ENCODE measurements at regions not wholly inside any gene's neighbourhood (a gene's known extent, or its start where the extent isn't known, plus 50 kb on each side); places are given as distances from the start of the nearest gene placed in this dataset.

DNA sequence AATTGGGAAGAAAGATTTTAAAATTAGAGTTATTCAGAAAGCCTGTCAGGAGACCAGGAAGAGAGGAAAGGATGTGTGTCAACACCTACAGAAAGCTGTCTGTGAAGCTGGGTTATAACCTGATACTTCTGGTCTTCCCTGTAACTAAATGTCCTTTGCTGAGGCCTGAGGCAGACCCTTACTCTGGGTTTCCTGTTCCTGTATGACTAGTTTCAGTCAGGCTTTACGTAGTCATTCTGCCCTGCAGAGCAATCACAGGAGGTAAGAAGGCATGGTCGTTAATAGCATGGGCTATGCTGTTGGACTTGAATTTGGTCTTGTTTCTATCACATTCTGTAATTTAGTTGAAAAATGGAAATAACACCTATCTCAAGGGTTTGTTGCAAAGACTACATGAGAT, 110.5 kb upstream of the IGFBP7 start:
- peaks cover 0 to 14% (median 0%) of the 10 kb centered on the region in 11 donors for H3K9me3 Mint-ChIP-seq
- no peaks in the 10 kb centered on the region for H3K4me1 Mint-ChIP-seq
- Histone ChIP-seq H3K4me1 (ENCODE audit: control insufficient read depth in 2 of 2, insufficient read depth in 2 of 2, low read length in 2 of 2) (no peaks in the 10 kb centered on the region), H3K27me3 (ENCODE audit: control insufficient read depth in 2 of 2, insufficient read depth in 2 of 2, low read length in 2 of 2) (no peaks in the 10 kb centered on the region), H3K9me3 (ENCODE audit: control insufficient read depth in 2 of 3, low read length in 3 of 3) (no peaks in the 10 kb centered on the region), H3K4me3 (ENCODE audit: low read length) (no peak overlapping the region), H3K27ac (ENCODE audit: low read depth, low read length) (no peak overlapping the region), H3K36me3 (ENCODE audit: control insufficient read depth in 2 of 3, insufficient read depth in 3 of 3, low read length in 3 of 3) (no peaks in the 10 kb centered on the region)
- intact Hi-C loops (cut with micrococcal nuclease): no loop called here
- H3K27ac Mint-ChIP-seq: no peak overlapping the region
- ATAC-seq: no peak
- ChIA-PET POLR2A (no interaction called here), CTCF (no interaction called here)
- H3K36me3 Mint-ChIP-seq: no peaks in the 10 kb centered on the region
- H3K27me3 Mint-ChIP-seq: peaks cover 0 to 3% (median 0%) of the 10 kb centered on the region in 5 donors
- no peak overlapping the region for H3K4me3 Mint-ChIP-seq
- no peak for DNase-seq

DNA sequence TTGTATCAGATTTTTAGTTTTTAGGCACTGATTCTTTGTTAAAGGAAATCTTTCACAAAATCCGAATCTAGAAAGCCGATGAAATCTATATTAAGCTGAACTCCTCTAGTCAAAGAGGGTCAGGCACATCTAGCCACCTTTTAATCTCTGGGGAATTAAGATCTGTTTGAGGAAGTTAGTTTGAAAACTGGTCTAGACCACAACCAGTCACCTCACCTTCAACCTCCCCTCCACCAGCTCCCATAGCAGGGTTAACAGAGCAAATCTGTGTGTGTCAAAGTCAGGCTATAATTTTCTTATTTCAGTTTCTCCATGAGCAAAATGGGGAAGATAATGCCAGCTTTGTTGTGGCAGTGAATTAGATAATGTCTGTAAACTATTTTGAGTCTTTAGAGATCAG, 110.0 kb upstream of the IGFBP7 start:
- Mint-ChIP-seq H3K36me3 (no peaks in the 10 kb centered on the region), H3K27me3 (no peaks in the 10 kb centered on the region), H3K9me3 (peaks cover 0 to 14% (median 0%) of the 10 kb centered on the region in 11 donors), H3K4me1 (no peaks in the 10 kb centered on the region), H3K27ac (no peak overlapping the region), H3K4me3 (no peak overlapping the region)
- intact Hi-C loops (cut with micrococcal nuclease): no loop called here
- Histone ChIP-seq H3K9me3 (ENCODE audit: control insufficient read depth in 2 of 3, low read length in 3 of 3) (no peaks in the 10 kb centered on the region), H3K4me1 (ENCODE audit: control insufficient read depth in 2 of 2, insufficient read depth in 2 of 2, low read length in 2 of 2) (no peaks in the 10 kb centered on the region), H3K4me3 (ENCODE audit: low read length) (no peak overlapping the region), H3K27me3 (ENCODE audit: control insufficient read depth in 2 of 2, insufficient read depth in 2 of 2, low read length in 2 of 2) (no peaks in the 10 kb centered on the region), H3K27ac (ENCODE audit: low read depth, low read length) (no peak overlapping the region), H3K36me3 (ENCODE audit: control insufficient read depth in 2 of 3, insufficient read depth in 3 of 3, low read length in 3 of 3) (no peaks in the 10 kb centered on the region)
- POLR2A ChIA-PET: no interaction called here
- no peak for DNase-seq
- no peak for ATAC-seq
- CTCF ChIA-PET: no interaction called here

DNA sequence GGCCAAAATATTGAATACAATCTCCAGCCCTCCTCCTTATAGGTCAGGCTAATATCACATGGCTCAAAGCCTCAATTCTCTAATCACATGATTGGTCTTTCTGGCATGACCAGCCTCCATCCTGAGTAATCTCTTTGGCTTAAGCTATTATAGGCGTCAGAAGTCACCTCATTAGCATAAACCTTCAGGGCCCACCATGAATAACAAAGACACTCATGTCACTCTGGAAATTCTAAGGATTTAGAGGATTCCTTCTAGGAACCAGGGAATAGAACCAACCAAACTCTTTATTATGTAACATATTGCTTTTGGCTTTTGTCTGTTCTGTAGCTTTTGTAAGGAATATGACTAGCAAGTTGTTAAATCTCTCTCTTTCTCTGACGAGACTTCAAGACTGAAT, 109.2 kb upstream of the IGFBP7 start:
- Mint-ChIP-seq H3K36me3 (no peaks in the 10 kb centered on the region), H3K4me1 (no peaks in the 10 kb centered on the region), H3K4me3 (no peak overlapping the region), H3K27ac (no peak overlapping the region), H3K27me3 (no peaks in the 10 kb centered on the region), H3K9me3 (peaks cover 0 to 14% (median 0%) of the 10 kb centered on the region in 11 donors)
- intact Hi-C loops (cut with micrococcal nuclease): no loop called here
- no peak overlapping the region for H3K27ac ChIP-seq (ENCODE audit: low read depth, low read length)
- no peak overlapping the region for H3K4me3 ChIP-seq (ENCODE audit: low read length)
- no peaks in the 10 kb centered on the region for H3K27me3 ChIP-seq (ENCODE audit: control insufficient read depth in 2 of 2, insufficient read depth in 2 of 2, low read length in 2 of 2)
- H3K9me3 ChIP-seq (ENCODE audit: control insufficient read depth in 2 of 3, low read length in 3 of 3): no peaks in the 10 kb centered on the region
- no peak for DNase-seq
- H3K4me1 ChIP-seq (ENCODE audit: control insufficient read depth in 2 of 2, insufficient read depth in 2 of 2, low read length in 2 of 2): no peaks in the 10 kb centered on the region
- ChIA-PET CTCF (no interaction called here), POLR2A (no interaction called here)
- H3K36me3 ChIP-seq (ENCODE audit: control insufficient read depth in 2 of 3, insufficient read depth in 3 of 3, low read length in 3 of 3): no peaks in the 10 kb centered on the region
- ATAC-seq: no peak

DNA sequence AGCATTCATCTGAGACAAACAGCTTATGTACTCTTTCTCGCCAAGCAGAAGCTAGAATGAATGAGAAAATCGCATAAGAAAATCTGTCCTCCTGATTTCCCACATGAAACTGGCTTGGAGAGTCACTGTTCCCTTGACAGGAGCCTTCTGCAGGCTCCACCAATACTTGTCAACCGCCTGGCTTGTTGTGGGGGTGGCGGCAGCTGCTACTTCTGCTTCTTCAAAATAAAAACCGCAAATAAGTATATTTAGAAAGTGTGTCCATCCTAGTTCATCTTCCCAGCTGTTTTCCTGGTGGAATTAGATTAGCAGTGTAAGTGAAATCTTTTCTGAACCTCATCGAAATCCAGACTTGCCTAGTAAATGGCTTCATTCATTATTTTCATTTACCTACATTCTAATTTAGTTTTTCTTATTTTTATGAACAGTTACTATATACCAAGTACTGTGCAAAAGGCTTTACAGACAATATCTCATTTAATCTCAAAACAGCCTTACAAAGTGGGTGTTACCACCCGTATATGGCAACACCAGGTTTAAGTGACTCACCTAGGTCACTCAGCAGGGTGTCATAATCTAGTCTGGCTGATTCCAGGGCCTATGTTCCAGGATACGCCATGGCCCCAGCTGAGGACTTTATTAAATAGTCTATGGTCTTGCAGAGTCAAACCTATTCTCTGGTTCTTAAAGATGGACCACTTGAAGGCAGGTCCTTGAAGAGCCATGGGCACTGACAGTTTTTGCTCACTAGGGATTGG, 104.6 kb upstream of the IGFBP7 start:
- Mint-ChIP-seq H3K27me3 (peaks cover 0 to 11% (median 1%) of the 10 kb centered on the region in 5 donors), H3K27ac (no peak overlapping the region), H3K4me1 (no peaks in the 10 kb centered on the region), H3K9me3 (peaks cover 0 to 9% (median 0%) of the 10 kb centered on the region in 11 donors), H3K36me3 (no peaks in the 10 kb centered on the region), H3K4me3 (no peak overlapping the region)
- ATAC-seq (no peak), DNase-seq (no peak)
- ChIA-PET CTCF (no interaction called here), POLR2A (no interaction called here)
- intact Hi-C loops (cut with micrococcal nuclease): no loop called here
- H3K27me3 ChIP-seq (ENCODE audit: control insufficient read depth in 2 of 2, insufficient read depth in 2 of 2, low read length in 2 of 2): no peaks in the 10 kb centered on the region
- no peak overlapping the region for H3K27ac ChIP-seq (ENCODE audit: low read depth, low read length)
- no peaks in the 10 kb centered on the region for H3K4me1 ChIP-seq (ENCODE audit: control insufficient read depth in 2 of 2, insufficient read depth in 2 of 2, low read length in 2 of 2)
- H3K36me3 ChIP-seq (ENCODE audit: control insufficient read depth in 2 of 3, insufficient read depth in 3 of 3, low read length in 3 of 3): no peaks in the 10 kb centered on the region
- no peak overlapping the region for H3K4me3 ChIP-seq (ENCODE audit: low read length)
- H3K9me3 ChIP-seq (ENCODE audit: control insufficient read depth in 2 of 3, low read length in 3 of 3): no peaks in the 10 kb centered on the region

GRCh38 chr4:57211131-57211530, 100.9 kb upstream of the IGFBP7 start:
- H3K4me3 Mint-ChIP-seq: no peak overlapping the region
- no peak overlapping the region for H3K27ac Mint-ChIP-seq
- H3K4me1 ChIP-seq (ENCODE audit: control insufficient read depth in 2 of 2, insufficient read depth in 2 of 2, low read length in 2 of 2): no peaks in the 10 kb centered on the region
- H3K9me3 Mint-ChIP-seq: peaks cover 0 to 4% (median 0%) of the 10 kb centered on the region in 11 donors
- no peaks in the 10 kb centered on the region for H3K36me3 ChIP-seq (ENCODE audit: control insufficient read depth in 2 of 3, insufficient read depth in 3 of 3, low read length in 3 of 3)
- H3K27me3 Mint-ChIP-seq: peaks cover 0 to 22% (median 19%) of the 10 kb centered on the region in 5 donors
- ChIA-PET CTCF (no interaction called here), POLR2A (no interaction called here)
- no peaks in the 10 kb centered on the region for H3K27me3 ChIP-seq (ENCODE audit: control insufficient read depth in 2 of 2, insufficient read depth in 2 of 2, low read length in 2 of 2)
- H3K4me1 Mint-ChIP-seq: no peaks in the 10 kb centered on the region
- no peaks in the 10 kb centered on the region for H3K36me3 Mint-ChIP-seq
- no peak overlapping the region for H3K27ac ChIP-seq (ENCODE audit: low read depth, low read length)
- H3K9me3 ChIP-seq (ENCODE audit: control insufficient read depth in 2 of 3, low read length in 3 of 3): no peaks in the 10 kb centered on the region
- DNase-seq (no peak), ATAC-seq (no peak)
- intact Hi-C loops (cut with micrococcal nuclease): no loop called here
- no peak overlapping the region for H3K4me3 ChIP-seq (ENCODE audit: low read length)

DNA sequence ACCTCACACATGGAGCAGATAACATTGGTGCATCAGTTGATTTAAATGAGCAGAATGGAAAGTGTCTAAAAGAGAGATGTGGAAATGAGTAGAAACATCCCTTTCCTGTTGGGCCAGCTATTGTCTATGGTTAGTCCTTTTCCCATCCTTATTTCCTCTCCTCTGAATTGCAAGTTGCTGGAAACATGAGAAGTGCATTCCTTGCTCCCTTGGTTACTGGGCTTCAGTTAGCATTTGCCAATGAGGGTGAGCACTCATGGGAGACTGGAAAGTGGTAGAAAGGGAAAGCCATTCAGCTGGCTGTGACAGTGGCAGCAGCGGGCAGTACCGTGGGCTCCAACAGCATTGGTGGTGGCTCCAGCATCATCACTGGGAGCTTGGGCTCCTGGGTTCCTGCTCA, 96.0 kb upstream of the IGFBP7 start:
- no peak overlapping the region for H3K4me3 ChIP-seq (ENCODE audit: low read length)
- Mint-ChIP-seq H3K27me3 (peaks cover 0 to 39% (median 16%) of the 10 kb centered on the region in 5 donors), H3K27ac (no peak overlapping the region), H3K4me3 (no peak overlapping the region), H3K36me3 (no peaks in the 10 kb centered on the region), H3K9me3 (peaks cover 0 to 4% (median 0%) of the 10 kb centered on the region in 11 donors), H3K4me1 (no peaks in the 10 kb centered on the region)
- H3K36me3 ChIP-seq (ENCODE audit: control insufficient read depth in 2 of 3, insufficient read depth in 3 of 3, low read length in 3 of 3): no peaks in the 10 kb centered on the region
- ChIA-PET CTCF (no interaction called here), POLR2A (no interaction called here)
- intact Hi-C loops (cut with micrococcal nuclease): no loop called here
- H3K27ac ChIP-seq (ENCODE audit: low read depth, low read length): no peak overlapping the region
- ATAC-seq: no peak
- DNase-seq: no peak
- H3K9me3 ChIP-seq (ENCODE audit: control insufficient read depth in 2 of 3, low read length in 3 of 3): no peaks in the 10 kb centered on the region
- no peaks in the 10 kb centered on the region for H3K4me1 ChIP-seq (ENCODE audit: control insufficient read depth in 2 of 2, insufficient read depth in 2 of 2, low read length in 2 of 2)
- H3K27me3 ChIP-seq (ENCODE audit: control insufficient read depth in 2 of 2, insufficient read depth in 2 of 2, low read length in 2 of 2): no peaks in the 10 kb centered on the region

DNA sequence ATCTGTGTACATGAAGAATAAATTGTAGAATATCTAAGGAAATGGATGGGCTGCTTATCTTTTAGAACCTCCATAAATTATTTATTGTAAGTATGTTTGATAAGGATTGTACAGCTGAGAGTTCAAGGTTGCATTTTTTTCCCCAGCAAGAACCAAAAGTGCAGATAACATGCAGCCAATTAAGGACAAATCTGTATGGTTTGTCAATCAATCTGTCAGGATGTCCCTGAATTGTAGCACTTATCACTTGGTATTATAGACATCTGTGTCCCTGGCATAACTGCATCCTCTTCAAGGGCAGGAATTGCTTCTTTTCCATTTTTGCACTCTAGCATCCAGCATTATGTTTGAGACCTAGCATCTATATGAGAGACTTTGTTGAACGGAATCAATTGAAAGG, 95.4 kb upstream of the IGFBP7 start:
- no peaks in the 10 kb centered on the region for H3K36me3 Mint-ChIP-seq
- no peak for ATAC-seq

More for the DNA sequence above, 95.4 kb upstream of the IGFBP7 start:
- POLR2A ChIA-PET: no interaction called here
- Histone ChIP-seq H3K27me3 (ENCODE audit: control insufficient read depth in 2 of 2, insufficient read depth in 2 of 2, low read length in 2 of 2) (no peaks in the 10 kb centered on the region), H3K4me1 (ENCODE audit: control insufficient read depth in 2 of 2, insufficient read depth in 2 of 2, low read length in 2 of 2) (no peaks in the 10 kb centered on the region), H3K4me3 (ENCODE audit: low read length) (no peak overlapping the region), H3K27ac (ENCODE audit: low read depth, low read length) (no peak overlapping the region), H3K9me3 (ENCODE audit: control insufficient read depth in 2 of 3, low read length in 3 of 3) (no peaks in the 10 kb centered on the region), H3K36me3 (ENCODE audit: control insufficient read depth in 2 of 3, insufficient read depth in 3 of 3, low read length in 3 of 3) (no peaks in the 10 kb centered on the region)
- peaks cover 0 to 2% (median 0%) of the 10 kb centered on the region in 11 donors for H3K9me3 Mint-ChIP-seq
- H3K4me3 Mint-ChIP-seq: no peak overlapping the region
- intact Hi-C loops (cut with micrococcal nuclease): no loop called here
- DNase-seq: no peak
- H3K4me1 Mint-ChIP-seq: no peaks in the 10 kb centered on the region
- CTCF ChIA-PET: no interaction called here
- no peak overlapping the region for H3K27ac Mint-ChIP-seq
- peaks cover 0 to 39% (median 16%) of the 10 kb centered on the region in 5 donors for H3K27me3 Mint-ChIP-seq

All from naive thymus-derived CD4-positive, alpha-beta T cell (primary cell).